ENCODE measurements at regions not wholly inside any gene's neighbourhood (a gene's known extent, or its start where the extent isn't known, plus 50 kb on each side); places are given as distances from the start of the nearest gene placed in this dataset.

DNA sequence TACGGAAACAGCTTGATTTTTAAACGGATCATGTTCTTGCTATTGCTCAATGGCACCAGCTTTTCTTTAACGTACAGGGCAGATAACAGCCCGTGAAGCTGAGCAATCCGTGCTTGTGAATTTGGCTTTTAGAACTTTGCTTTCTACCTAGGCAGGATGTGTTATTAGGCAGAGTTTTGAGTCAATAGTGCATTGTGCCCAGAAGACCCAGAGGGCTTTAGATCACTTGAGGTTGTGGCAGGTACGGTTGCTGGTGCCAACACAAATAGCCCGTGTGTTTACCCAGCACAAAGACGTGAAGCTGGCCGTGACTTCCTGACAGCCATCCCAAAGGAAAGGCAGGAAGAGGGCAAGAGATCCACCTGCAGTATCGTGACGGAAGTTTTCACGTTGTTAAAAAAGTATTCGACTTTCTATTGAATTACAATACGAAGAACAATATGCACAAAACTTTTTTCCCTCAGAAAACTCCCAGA, 117.4 kb upstream of the FRMD1 start:
- TF ChIP-seq, protein P1, sequence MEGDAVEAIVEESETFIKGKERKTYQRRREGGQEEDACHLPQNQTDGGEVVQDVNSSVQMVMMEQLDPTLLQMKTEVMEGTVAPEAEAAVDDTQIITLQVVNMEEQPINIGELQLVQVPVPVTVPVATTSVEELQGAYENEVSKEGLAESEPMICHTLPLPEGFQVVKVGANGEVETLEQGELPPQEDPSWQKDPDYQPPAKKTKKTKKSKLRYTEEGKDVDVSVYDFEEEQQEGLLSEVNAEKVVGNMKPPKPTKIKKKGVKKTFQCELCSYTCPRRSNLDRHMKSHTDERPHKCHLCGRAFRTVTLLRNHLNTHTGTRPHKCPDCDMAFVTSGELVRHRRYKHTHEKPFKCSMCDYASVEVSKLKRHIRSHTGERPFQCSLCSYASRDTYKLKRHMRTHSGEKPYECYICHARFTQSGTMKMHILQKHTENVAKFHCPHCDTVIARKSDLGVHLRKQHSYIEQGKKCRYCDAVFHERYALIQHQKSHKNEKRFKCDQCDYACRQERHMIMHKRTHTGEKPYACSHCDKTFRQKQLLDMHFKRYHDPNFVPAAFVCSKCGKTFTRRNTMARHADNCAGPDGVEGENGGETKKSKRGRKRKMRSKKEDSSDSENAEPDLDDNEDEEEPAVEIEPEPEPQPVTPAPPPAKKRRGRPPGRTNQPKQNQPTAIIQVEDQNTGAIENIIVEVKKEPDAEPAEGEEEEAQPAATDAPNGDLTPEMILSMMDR (IDR thresholded peaks at IDR 0.05) = no peak
- no peak for TF ChIP-seq POLR2A (IDR thresholded peaks at IDR 0.05)

All from ovary (tissue), 3 donors.